Effector memory CD4-positive, alpha-beta T cell (primary cell): ENCODE measurements at regions not wholly inside any gene's neighbourhood (a gene's known extent, or its start where the extent isn't known, plus 50 kb on each side); places are given as distances from the start of the nearest gene placed in this dataset.

Source experiments
- DNase-seq, 3 donors: peaks; one replicate each; pipeline ENCODE4 v3.0.0-alpha.2; 2020
- H3K27ac ChIP-seq: 2 replicates; pipeline ENCODE4 v1.7.0; 2013; ENCODE audit warnings: mild to moderate bottlenecking, low read length, moderate library complexity; ENCODE audit not compliant: insufficient read depth, poor library complexity, severe bottlenecking
- H3K27me3 ChIP-seq: replicated peaks from 2 replicates; pipeline ENCODE4 v1.7.0; 2013; ENCODE audit warnings: mild to moderate bottlenecking, low read length; ENCODE audit not compliant: insufficient read depth, control insufficient read depth, poor library complexity, severe bottlenecking
- H3K36me3 ChIP-seq: 2 replicates; pipeline ENCODE4 v1.7.0; 2013; ENCODE audit warnings: mild to moderate bottlenecking, low read length, moderate library complexity; ENCODE audit not compliant: control insufficient read depth, insufficient read depth
- H3K4me1 ChIP-seq: 2 replicates; pipeline ENCODE4 v1.7.0; 2013; ENCODE audit warnings: low read length, mild to moderate bottlenecking; ENCODE audit not compliant: control insufficient read depth, insufficient read depth, poor library complexity, severe bottlenecking
- H3K4me3 ChIP-seq: 2 replicates; pipeline ENCODE4 v1.7.0; 2013; ENCODE audit warnings: low read length, low read depth, mild to moderate bottlenecking; ENCODE audit not compliant: insufficient read depth, poor library complexity, severe bottlenecking
- H3K9me3 ChIP-seq: 2 replicates; pipeline ENCODE4 v1.7.0; 2013; ENCODE audit warnings: mild to moderate bottlenecking, low read length, moderate library complexity; ENCODE audit not compliant: control insufficient read depth

- Histone ChIP-seq H3K36me3 (no peaks in the 10 kb centered on the region), H3K9me3 (no peaks in the 10 kb centered on the region), H3K4me3 (no peak overlapping the region), H3K4me1 (no peaks in the 10 kb centered on the region), H3K27ac (no peak overlapping the region), H3K27me3 (peaks cover 6% of the 10 kb centered on the region)
- no peak for DNase-seq
Measured at GRCh38 chr3:174441588-174442301, 417.4 kb upstream of the NAALADL2 start.

- Histone ChIP-seq H3K4me1 (no peaks in the 10 kb centered on the region), H3K4me3 (no peak overlapping the region), H3K9me3 (no peaks in the 10 kb centered on the region), H3K36me3 (no peaks in the 10 kb centered on the region), H3K27me3 (peaks cover 6% of the 10 kb centered on the region), H3K27ac (no peak overlapping the region)
- DNase-seq, result no peak
Measured at GRCh38 chr3:174442302-174442682, 416.8 kb upstream of the NAALADL2 start.

- peaks cover 6% of the 10 kb centered on the region for H3K27me3 ChIP-seq
- H3K27ac ChIP-seq, result no peak overlapping the region
- no peaks in the 10 kb centered on the region for H3K36me3 ChIP-seq
- no peaks in the 10 kb centered on the region for H3K4me1 ChIP-seq
- H3K4me3 ChIP-seq, result no peak overlapping the region
- DNase-seq, result no peak
- no peaks in the 10 kb centered on the region for H3K9me3 ChIP-seq
Measured at GRCh38 chr3:174444391-174444790, 414.7 kb upstream of the NAALADL2 start.

- H3K27me3 ChIP-seq, result no peaks in the 10 kb centered on the region
- H3K4me3 ChIP-seq, result no peak overlapping the region
- H3K9me3 ChIP-seq, result no peaks in the 10 kb centered on the region
- no peak for DNase-seq
- H3K27ac ChIP-seq, result no peak overlapping the region
- H3K4me1 ChIP-seq, result no peaks in the 10 kb centered on the region
- H3K36me3 ChIP-seq, result no peaks in the 10 kb centered on the region
Measured at GRCh38 chr3:174457758-174458157, 401.4 kb upstream of the NAALADL2 start.

- H3K27ac ChIP-seq, result no peak overlapping the region
- H3K9me3 ChIP-seq, result no peaks in the 10 kb centered on the region
- H3K4me3 ChIP-seq, result no peak overlapping the region
- no peaks in the 10 kb centered on the region for H3K36me3 ChIP-seq
- no peak for DNase-seq
- no peaks in the 10 kb centered on the region for H3K27me3 ChIP-seq
- H3K4me1 ChIP-seq, result no peaks in the 10 kb centered on the region
Measured at GRCh38 chr3:174460831-174461230, 398.3 kb upstream of the NAALADL2 start.

- Histone ChIP-seq H3K36me3 (no peaks in the 10 kb centered on the region), H3K4me3 (no peak overlapping the region), H3K27ac (no peak overlapping the region), H3K4me1 (no peaks in the 10 kb centered on the region), H3K9me3 (no peaks in the 10 kb centered on the region), H3K27me3 (no peaks in the 10 kb centered on the region)
- no peak for DNase-seq
Measured at GRCh38 chr3:174462916-174463315, 396.2 kb upstream of the NAALADL2 start.

GRCh38 chr3:174465177-174465576, 394.0 kb upstream of the NAALADL2 start:
- H3K4me3 ChIP-seq, result no peak overlapping the region
- no peaks in the 10 kb centered on the region for H3K4me1 ChIP-seq
- H3K9me3 ChIP-seq, result no peaks in the 10 kb centered on the region
- H3K27me3 ChIP-seq, result no peaks in the 10 kb centered on the region
- H3K27ac ChIP-seq, result no peak overlapping the region
- no peaks in the 10 kb centered on the region for H3K36me3 ChIP-seq
- no peak for DNase-seq

GRCh38 chr3:174466471-174467054, 392.6 kb upstream of the NAALADL2 start:
- no peaks in the 10 kb centered on the region for H3K36me3 ChIP-seq
- DNase-seq, result no peak

GRCh38 chr3:174477491-174477890, 381.6 kb upstream of the NAALADL2 start:
- H3K4me1 ChIP-seq, result no peaks in the 10 kb centered on the region
- H3K27ac ChIP-seq, result no peak overlapping the region
- no peak for DNase-seq
- no peaks in the 10 kb centered on the region for H3K9me3 ChIP-seq
- no peaks in the 10 kb centered on the region for H3K36me3 ChIP-seq
- no peak overlapping the region for H3K4me3 ChIP-seq
- H3K27me3 ChIP-seq, result no peaks in the 10 kb centered on the region

More at GRCh38 chr3:174466471-174467054, 392.6 kb upstream of the NAALADL2 start:
- H3K27me3 ChIP-seq, result no peaks in the 10 kb centered on the region
- no peak overlapping the region for H3K27ac ChIP-seq
- H3K4me1 ChIP-seq, result no peaks in the 10 kb centered on the region
- H3K4me3 ChIP-seq, result no peak overlapping the region
- H3K9me3 ChIP-seq, result no peaks in the 10 kb centered on the region

- H3K27ac ChIP-seq, result no peak overlapping the region
- no peak overlapping the region for H3K4me3 ChIP-seq
- H3K27me3 ChIP-seq, result no peaks in the 10 kb centered on the region
- DNase-seq, result no peak
- H3K36me3 ChIP-seq, result no peaks in the 10 kb centered on the region
- H3K9me3 ChIP-seq, result no peaks in the 10 kb centered on the region
- H3K4me1 ChIP-seq, result no peaks in the 10 kb centered on the region
Measured at GRCh38 chr3:174480767-174481166, 378.4 kb upstream of the NAALADL2 start.
